HAP-1 (cell line): ENCODE measurements at regions not wholly inside any gene's neighbourhood (a gene's known extent, or its start where the extent isn't known, plus 50 kb on each side); places are given as distances from the start of the nearest gene placed in this dataset.

Source experiments
- DNase-seq, 2 experiments: peaks; one replicate each; pipeline ENCODE4 v3.0.0-alpha.2; 2016 to 2020; ENCODE audit warnings: low spot score in 2 of 2
- H3K27me3 ChIP-seq: fragments of 250-450 bp; sonication (Bioruptor Pico); 2 replicates; pipeline ENCODE4 v1.5.1; 2020; ENCODE audit warnings: low read depth, mild to moderate bottlenecking, moderate library complexity
- H3K36me3 ChIP-seq: fragments of 250-450 bp; sonication (Bioruptor Pico); replicated peaks from 2 replicates; pipeline ENCODE4 v1.5.1; 2020; ENCODE audit warnings: mild to moderate bottlenecking
- H3K4me1 ChIP-seq: fragments of 250-450 bp; sonication (Bioruptor Pico); 2 replicates; pipeline ENCODE4 v1.5.1; 2020; ENCODE audit warnings: mild to moderate bottlenecking
- H3K4me3 ChIP-seq: fragments of 250-450 bp; sonication (Bioruptor Pico); 2 replicates; pipeline ENCODE4 v1.5.1; 2020; ENCODE audit warnings: mild to moderate bottlenecking, moderate library complexity
- H3K9me3 ChIP-seq: fragments of 250-450 bp; sonication (Bioruptor Pico); 2 replicates; pipeline ENCODE4 v1.5.1; 2020; ENCODE audit warnings: mild to moderate bottlenecking, moderate library complexity
- in situ Hi-C: fragments of 300-500 bp; cut with MboI; formaldehyde crosslinking; loops from 3 replicates; pipeline ENCODE4 v1.14.3; 2020; ENCODE audit warnings: low sequenced_read_pairs, inconsistent platforms, mixed read lengths

DNA sequence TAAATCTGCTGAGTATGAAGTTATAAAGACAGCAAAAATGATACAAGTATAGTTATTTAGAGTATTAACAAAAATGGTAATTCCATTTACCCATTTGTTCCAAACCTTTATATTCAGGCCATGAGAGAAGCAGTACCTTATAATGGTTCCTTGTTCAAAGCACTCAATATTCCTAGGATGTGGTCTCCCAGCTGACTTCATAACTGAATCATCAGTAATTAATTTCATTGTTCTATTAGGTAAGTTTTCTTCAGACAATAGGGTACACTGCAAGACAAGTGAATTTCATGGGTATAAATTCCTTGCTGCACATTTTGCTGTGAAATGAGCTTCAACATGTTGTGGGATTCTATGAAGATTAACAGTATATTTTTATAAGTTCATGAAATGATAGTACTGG lies 550.8 kb upstream of the ZEB2 start:
- in situ Hi-C loops, result no loop called here
- Histone ChIP-seq H3K36me3 (no peaks in the 10 kb centered on the region), H3K4me1 (no peaks in the 10 kb centered on the region; the same call in 1 of the 2 replicates), H3K4me3 (no peak overlapping the region), H3K9me3 (no peaks in the 10 kb centered on the region), H3K27me3 (no peaks in the 10 kb centered on the region)
- DNase-seq, result no peak

DNA sequence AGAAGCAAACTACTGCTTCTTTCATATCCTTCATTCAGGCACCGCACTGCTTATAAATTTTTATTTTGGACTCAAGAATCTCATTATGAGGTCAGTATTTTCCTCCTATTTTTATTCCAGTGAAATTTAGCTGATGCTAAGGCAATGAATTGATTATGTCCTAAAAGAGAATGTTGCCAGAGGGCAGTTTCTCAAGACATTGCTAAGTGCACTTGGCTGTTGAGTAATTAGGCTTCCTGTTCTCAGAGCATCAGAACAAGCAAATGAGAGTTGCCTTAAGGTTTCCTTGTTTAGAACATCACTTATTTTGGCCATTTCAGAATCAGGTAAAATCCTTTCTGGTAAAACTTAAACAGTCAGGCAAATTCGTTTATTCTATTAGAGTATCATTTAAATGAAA lies 548.6 kb upstream of the ZEB2 start:
- no peak for DNase-seq
- H3K9me3 ChIP-seq, result no peaks in the 10 kb centered on the region
- no peaks in the 10 kb centered on the region for H3K27me3 ChIP-seq
- in situ Hi-C loops, result no loop called here
- H3K4me3 ChIP-seq, result no peak overlapping the region
- no peaks in the 10 kb centered on the region for H3K4me1 ChIP-seq
- no peaks in the 10 kb centered on the region for H3K36me3 ChIP-seq

DNA sequence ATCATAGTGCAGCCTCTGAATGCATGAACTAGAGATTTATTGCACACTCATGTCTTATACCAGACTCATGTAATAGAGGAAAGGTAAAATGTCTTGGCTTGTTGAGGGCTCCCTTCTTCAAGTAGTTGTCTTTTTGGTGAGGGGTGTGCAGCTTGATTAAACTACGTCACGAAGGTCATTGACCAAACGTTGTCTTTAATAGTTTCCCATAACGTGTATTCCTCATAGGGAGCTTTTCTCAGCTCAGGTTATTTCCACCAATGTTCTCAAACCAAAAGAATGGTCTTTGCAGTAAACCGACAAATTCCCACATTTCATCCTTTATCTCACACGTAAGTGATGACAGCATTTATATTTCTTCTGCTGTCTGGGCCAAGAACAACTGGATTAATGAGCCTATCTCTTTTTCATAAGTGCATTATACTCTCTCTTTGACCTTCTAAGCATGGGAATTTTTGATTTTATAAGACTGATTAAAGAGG lies 547.7 kb upstream of the ZEB2 start:
- Histone ChIP-seq H3K4me3 (no peak overlapping the region), H3K36me3 (no peaks in the 10 kb centered on the region), H3K4me1 (no peaks in the 10 kb centered on the region), H3K27me3 (no peaks in the 10 kb centered on the region), H3K9me3 (no peaks in the 10 kb centered on the region)
- no peak for DNase-seq
- in situ Hi-C loops, result no loop called here

DNA sequence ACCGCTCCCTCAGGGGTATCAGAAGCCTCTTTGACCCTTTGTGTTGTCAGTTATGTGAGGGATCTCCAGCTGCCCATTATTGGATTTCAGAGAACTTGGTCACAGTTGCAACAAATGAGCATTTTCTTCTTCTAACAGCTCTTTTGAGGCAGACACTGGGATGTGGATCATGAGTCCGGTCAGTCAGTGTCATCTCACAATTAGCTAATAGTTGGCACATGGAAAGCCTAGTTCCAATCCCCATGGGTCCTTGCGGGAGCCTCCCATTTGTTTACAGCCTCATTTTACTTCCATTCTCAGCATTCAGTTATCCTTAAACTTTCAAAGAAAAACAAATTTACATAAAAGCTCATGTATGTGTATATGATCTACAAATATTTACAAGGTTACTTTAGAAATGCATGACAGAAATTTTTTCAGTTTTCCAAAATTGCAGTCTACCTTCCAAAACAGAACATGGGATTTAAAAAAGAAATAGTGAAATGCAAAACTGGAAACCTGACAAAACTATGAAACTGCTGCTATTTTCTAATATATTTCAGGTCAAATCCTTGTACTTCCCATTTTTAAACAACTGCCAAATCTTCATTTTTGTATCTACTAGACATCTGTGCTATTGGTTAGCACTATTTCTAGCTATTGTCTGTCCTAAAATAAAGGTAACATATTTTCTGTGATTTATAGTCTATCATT lies 547.1 kb upstream of the ZEB2 start:
- Histone ChIP-seq H3K4me1 (no peaks in the 10 kb centered on the region), H3K9me3 (no peaks in the 10 kb centered on the region), H3K27me3 (no peaks in the 10 kb centered on the region), H3K36me3 (no peaks in the 10 kb centered on the region), H3K4me3 (no peak overlapping the region)
- in situ Hi-C loops, result no loop called here
- no peak for DNase-seq

DNA sequence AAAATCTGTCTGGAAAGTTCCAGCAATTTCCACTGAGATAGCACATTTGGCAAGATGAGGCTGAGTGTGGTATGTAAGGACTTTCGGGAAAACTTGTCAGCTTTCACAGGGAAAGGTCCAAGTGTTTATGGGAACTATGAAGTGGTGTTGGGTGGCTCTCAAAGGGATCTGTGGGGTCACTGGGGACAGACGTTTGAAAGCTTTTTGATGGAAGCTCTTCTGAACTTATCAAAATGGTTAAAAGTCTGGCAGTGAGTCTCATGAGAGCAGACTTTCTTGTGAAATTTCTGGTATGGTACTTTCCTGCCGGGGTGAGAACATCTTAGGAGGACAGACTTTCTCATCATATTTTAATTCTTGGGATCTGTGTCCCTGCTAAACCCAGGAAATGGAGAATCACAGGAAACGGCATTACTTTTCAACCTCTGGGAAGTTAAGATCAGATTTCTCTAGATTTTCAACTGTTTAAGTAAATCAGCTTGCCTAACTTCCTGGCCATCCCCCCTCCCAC lies 546.3 kb upstream of the ZEB2 start:
- no peaks in the 10 kb centered on the region for H3K9me3 ChIP-seq
- no peak overlapping the region for H3K4me3 ChIP-seq
- no peak for DNase-seq
- no peaks in the 10 kb centered on the region for H3K4me1 ChIP-seq
- H3K27me3 ChIP-seq, result no peaks in the 10 kb centered on the region
- H3K36me3 ChIP-seq, result no peaks in the 10 kb centered on the region
- in situ Hi-C loops, result no loop called here

DNA sequence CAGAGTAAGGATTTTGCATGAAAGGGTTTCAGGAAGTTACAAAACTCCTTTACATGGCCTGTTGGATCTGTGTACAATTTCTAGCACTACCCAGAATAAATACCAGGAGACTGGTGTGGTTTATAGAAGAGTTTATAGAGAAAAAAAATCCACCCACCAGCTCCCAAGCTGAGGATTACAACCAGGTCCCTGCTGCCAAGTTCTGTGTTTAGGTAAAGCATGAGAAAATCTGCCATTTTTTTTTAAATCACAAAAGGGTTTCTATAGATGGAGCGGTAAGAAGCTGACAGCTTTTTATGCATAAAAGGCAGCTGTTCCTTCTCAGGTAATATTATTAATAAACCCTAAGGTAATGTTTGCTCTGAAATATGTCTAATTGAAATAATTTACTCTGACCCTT lies 545.4 kb upstream of the ZEB2 start:
- H3K4me1 ChIP-seq, result no peaks in the 10 kb centered on the region
- in situ Hi-C loops, result no loop called here

DNA sequence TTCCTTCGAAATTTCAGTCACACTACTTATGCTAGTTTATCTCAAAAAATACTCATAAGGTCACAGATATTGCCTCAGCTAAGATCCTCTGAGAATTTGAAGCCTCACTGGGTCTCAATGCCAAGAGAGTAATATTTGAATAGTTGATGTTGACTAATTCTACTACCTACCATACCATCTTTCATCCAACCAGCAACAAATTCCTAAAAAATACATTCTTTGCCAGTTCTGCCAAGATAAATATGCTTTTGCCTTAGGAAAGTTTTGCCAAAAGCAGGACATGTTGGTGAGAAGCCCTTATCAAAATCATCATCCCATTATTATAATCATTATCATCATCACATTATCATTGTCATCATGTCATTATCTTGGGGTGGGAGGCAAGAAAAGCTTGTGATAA lies 544.6 kb upstream of the ZEB2 start:
- in situ Hi-C loops, result no loop called here
- H3K9me3 ChIP-seq, result no peaks in the 10 kb centered on the region
- no peaks in the 10 kb centered on the region for H3K27me3 ChIP-seq
- no peaks in the 10 kb centered on the region for H3K36me3 ChIP-seq
- DNase-seq, result no peak
- H3K4me3 ChIP-seq, result no peak overlapping the region
- no peaks in the 10 kb centered on the region for H3K4me1 ChIP-seq

More for the DNA sequence above, 545.4 kb upstream of the ZEB2 start:
- Histone ChIP-seq H3K4me3 (no peak overlapping the region), H3K9me3 (no peaks in the 10 kb centered on the region), H3K36me3 (no peaks in the 10 kb centered on the region), H3K27me3 (no peaks in the 10 kb centered on the region)
- no peak for DNase-seq

DNA sequence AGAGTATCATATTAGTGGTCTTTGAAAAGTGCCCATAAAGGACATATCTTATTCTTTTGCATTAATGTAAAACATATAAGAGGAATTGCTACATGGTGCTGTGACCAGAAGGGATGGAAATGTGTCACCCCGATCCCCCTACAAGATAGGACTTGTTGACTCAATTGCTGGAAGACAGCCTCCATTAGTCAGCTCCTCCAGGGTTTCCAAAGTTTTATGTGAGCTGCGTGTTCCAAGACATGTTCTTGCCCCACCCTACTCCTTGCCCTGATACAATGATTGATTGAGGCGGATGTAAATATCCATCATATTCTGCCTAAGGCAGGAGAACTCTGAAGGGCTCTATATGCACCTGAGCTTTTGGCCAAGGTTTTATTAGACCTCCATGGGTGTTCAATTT lies 541.0 kb upstream of the ZEB2 start:
- H3K27me3 ChIP-seq, result no peaks in the 10 kb centered on the region
- H3K36me3 ChIP-seq, result no peaks in the 10 kb centered on the region
- DNase-seq, result no peak
- no peaks in the 10 kb centered on the region for H3K9me3 ChIP-seq
- no peaks in the 10 kb centered on the region for H3K4me1 ChIP-seq
- H3K4me3 ChIP-seq, result no peak overlapping the region
- in situ Hi-C loops, result no loop called here

DNA sequence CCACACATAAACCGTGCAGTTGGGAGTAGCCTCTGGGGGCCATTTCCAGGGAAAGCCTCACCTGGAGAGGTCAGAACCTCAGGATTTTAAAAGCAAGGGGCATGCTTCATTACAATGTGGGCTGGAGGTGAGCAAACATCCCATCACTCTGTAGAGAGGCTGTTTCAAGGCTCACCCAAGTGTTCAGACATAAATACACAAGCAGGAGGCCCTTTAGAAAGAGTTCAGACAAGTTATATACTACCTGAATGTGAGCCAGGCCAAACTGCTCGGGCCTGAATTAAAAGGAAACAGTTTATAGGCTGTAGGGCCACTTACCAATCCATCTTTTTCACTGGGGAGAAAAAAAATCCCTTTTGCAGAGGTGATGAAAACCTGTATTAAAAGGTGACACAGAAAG lies 540.0 kb upstream of the ZEB2 start:
- Histone ChIP-seq H3K4me1 (no peaks in the 10 kb centered on the region), H3K9me3 (no peaks in the 10 kb centered on the region), H3K27me3 (no peaks in the 10 kb centered on the region), H3K36me3 (no peaks in the 10 kb centered on the region), H3K4me3 (no peak overlapping the region)
- DNase-seq, result no peak
- in situ Hi-C loops, result no loop called here

DNA sequence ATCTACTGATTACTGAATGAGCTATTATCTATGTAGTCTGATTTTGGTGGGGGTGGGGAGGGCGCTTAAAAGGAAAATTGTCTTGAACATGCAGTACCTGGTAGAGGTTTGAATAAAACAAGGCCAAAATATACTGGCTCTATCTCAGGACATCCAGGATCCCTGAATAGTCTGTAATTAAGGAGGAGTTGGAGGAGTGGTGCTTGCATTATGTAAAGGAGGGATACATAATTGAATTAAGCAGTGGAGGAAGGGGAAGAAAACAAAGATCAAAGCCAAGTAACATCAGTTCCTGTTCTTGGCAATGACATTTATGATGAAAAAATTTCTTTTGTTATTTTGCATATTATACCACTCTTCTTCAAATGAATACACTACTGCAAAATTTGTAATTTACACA lies 539.4 kb upstream of the ZEB2 start:
- Histone ChIP-seq H3K36me3 (no peaks in the 10 kb centered on the region), H3K4me3 (no peak overlapping the region), H3K4me1 (no peaks in the 10 kb centered on the region), H3K9me3 (no peaks in the 10 kb centered on the region), H3K27me3 (no peaks in the 10 kb centered on the region)
- in situ Hi-C loops, result no loop called here
- no peak for DNase-seq

DNA sequence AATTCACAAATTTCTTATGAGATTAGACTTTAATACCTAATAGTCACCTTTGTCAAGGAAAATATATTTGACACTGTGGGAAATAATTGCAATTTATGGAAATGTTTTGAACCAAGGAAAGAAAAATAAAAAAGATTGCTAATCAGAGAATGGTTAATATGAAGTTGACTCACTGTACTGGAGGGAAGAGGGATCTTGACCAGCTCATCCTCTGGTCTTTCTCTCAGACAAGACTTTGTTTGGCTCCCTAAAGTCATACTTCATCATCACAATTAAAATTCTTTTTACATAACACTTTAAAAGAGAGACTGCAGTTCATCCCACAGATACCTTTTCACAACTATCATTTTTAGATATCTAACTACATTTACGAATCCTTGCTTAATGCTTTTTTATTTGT lies 538.5 kb upstream of the ZEB2 start:
- Histone ChIP-seq H3K4me1 (no peaks in the 10 kb centered on the region), H3K4me3 (no peak overlapping the region), H3K27me3 (no peaks in the 10 kb centered on the region), H3K36me3 (no peaks in the 10 kb centered on the region), H3K9me3 (no peaks in the 10 kb centered on the region)
- no peak for DNase-seq
- in situ Hi-C loops, result no loop called here

DNA sequence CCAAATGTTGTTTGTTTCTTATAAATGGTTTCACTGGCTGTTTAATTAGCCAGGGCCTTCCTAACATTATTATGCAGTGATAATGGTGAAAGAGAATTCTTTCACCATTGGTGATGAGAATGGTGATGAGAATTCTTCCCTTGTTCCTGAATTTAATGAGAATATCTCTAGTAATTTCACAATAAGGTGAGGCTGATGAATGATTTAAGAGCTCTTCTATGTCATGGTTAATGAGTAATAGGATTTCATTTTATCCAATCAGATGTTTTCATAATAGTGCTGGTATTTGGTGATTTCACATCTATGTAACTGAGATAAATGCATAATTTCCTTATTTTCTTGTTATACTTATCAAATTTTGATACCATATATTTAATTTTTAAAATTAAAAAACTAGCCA lies 535.7 kb upstream of the ZEB2 start:
- Histone ChIP-seq H3K27me3 (no peaks in the 10 kb centered on the region), H3K4me1 (no peaks in the 10 kb centered on the region), H3K9me3 (no peaks in the 10 kb centered on the region), H3K4me3 (no peak overlapping the region), H3K36me3 (no peaks in the 10 kb centered on the region)
- in situ Hi-C loops, result no loop called here
- no peak for DNase-seq

DNA sequence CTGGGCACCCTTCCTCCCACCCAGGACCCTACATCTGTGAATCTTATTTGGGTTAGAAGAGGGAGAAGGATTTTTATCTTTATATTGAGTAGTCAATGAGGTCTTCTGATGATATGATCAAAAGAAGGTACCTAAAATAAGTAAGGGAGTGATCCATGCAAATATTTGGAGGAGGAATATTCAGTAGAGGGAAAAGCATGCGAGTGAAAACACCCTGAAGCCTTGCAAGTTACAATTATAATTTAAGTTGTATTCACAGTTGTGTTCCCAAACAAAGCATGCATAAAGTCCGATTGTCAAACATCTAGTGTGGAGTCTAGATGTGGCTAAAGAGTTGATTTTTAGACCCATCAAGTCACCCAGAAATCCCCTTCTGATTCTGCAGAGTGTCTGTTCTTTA lies 530.2 kb upstream of the ZEB2 start:
- Histone ChIP-seq H3K27me3 (no peaks in the 10 kb centered on the region), H3K36me3 (no peaks in the 10 kb centered on the region), H3K4me3 (no peak overlapping the region), H3K9me3 (no peaks in the 10 kb centered on the region), H3K4me1 (no peaks in the 10 kb centered on the region)
- no peak for DNase-seq
- in situ Hi-C loops, result no loop called here

DNA sequence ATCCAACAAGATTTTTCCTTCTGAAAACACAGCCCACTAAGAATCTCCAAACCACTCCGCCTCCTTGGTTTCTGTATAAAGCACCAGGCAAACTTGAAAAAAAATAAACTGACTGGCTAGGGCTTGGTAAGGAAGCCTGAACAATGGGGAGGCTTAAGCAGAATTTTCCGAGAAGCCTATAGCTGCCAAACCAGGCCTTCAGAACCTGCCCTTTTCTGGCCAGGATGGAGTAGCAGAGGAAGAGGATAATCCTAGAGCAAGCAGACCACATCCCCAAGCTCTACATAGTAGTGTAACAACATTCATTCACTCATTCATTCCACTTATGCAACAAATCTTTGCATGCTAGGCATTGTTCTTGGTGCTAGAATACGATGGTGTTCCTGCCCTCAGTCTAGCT lies 529.6 kb upstream of the ZEB2 start:
- no peak for DNase-seq
- in situ Hi-C loops, result no loop called here
- no peaks in the 10 kb centered on the region for H3K9me3 ChIP-seq
- no peaks in the 10 kb centered on the region for H3K36me3 ChIP-seq
- no peaks in the 10 kb centered on the region for H3K4me1 ChIP-seq
- H3K27me3 ChIP-seq, result no peaks in the 10 kb centered on the region
- no peak overlapping the region for H3K4me3 ChIP-seq

DNA sequence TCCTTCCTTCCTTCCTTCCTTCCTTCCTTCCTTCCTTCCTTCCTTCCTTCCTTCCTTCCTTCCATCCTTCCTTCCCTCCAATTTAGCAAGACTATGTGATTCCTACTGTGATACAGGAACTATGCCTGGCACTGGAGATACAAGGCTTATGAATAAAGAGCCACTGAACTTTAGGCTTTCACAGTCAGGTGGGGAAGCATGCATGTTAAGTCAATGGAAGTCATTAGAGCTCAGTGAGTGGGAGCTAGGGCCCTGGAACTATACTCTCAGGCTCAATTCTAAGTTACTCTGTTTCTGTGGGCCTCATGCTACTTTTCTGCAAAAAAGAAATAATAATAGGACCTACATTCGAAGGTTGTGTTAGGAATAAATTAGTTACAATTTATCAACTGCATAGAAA lies 527.6 kb upstream of the ZEB2 start:
- in situ Hi-C loops, result no loop called here
- Histone ChIP-seq H3K4me1 (no peaks in the 10 kb centered on the region), H3K36me3 (no peaks in the 10 kb centered on the region), H3K9me3 (no peaks in the 10 kb centered on the region), H3K27me3 (no peaks in the 10 kb centered on the region), H3K4me3 (no peak overlapping the region)
- DNase-seq, result no peak
